ENCODE measurements at regions not wholly inside any gene's neighbourhood (a gene's known extent, or its start where the extent isn't known, plus 50 kb on each side); places are given as distances from the start of the nearest gene placed in this dataset.

DNA sequence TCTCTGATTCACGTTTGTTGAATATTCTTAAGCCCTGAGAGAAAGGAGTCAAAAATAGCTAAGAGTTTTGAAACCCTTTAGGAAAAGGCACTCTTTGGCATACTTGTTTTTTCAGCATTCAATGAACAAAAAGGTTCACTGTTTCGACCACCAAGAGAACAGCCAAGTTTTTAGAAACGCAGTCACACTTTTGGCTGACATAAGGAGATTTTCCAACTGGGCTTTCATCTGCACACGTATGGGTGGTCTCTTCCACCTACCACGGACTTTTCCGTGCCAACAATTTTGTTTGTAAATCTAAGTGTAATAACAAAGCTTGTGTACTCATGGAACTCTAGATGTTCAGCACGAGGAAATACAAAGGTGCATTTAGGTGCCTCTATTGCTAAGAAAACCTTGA lies 270.3 kb downstream of the WDR11 start:
- no peak for TF ChIP-seq SP1 (IDR thresholded peaks at IDR 0.05)
- TF ChIP-seq ARNT (IDR thresholded peaks at IDR 0.05) = no peak
- no peak for TF ChIP-seq L3MBTL2 (conservative IDR thresholded peaks at IDR 0.05)
- no peak for TF ChIP-seq NFRKB (IDR thresholded peaks at IDR 0.05)

Measured in HEK293T (cell line).